ENCODE measurements at regions not wholly inside any gene's neighbourhood (a gene's known extent, or its start where the extent isn't known, plus 50 kb on each side); places are given as distances from the start of the nearest gene placed in this dataset.

DNA sequence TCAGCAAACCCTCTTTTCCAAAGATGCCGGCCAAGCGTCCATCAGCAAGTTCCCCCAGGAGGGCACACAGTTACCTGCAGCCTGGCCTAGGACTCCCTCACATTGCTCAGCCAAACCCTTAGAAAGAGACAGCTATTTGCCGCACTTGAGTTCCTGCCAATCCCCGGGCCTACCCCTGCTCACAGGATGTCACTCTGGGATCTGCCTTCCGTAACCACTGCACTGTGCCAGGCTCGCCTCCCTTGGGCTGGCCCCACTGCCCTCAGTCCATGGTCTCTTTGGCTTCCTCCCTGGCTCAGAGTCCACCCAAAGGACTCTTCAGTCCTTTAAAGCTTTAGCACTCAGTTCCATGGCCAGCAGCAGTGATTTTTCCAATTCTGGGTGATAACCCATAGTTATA is 128.3 kb downstream of the NSG2 start:
- TF ChIP-seq CTCF (IDR thresholded peaks at IDR 0.05; ENCODE audit: extremely low read depth in 1 of 2, insufficient read depth in 1 of 2, low read depth in 1 of 2, low read length in 2 of 2), result no peak
- TF ChIP-seq POLR2A (IDR thresholded peaks at IDR 0.05; ENCODE audit: low read depth, low read length), result no peak
- no peak for TF ChIP-seq GATA2 (IDR thresholded peaks at IDR 0.05; ENCODE audit: insufficient read depth, insufficient read length, low read depth, low read length)
- no peak for TF ChIP-seq POLR2AphosphoS5 (IDR thresholded peaks at IDR 0.05; ENCODE audit: insufficient read depth, low read depth, low read length)
- no peak for TF ChIP-seq MAX (IDR thresholded peaks at IDR 0.05; ENCODE audit: insufficient read depth, insufficient read length)
- no peak for TF ChIP-seq MYC (IDR thresholded peaks at IDR 0.05; ENCODE audit: low read depth, low read length)
- TF ChIP-seq JUN (IDR thresholded peaks at IDR 0.05; ENCODE audit: borderline replicate concordance, insufficient read depth, insufficient read length, low read depth), result no peak
- no peak for TF ChIP-seq FOS (IDR thresholded peaks at IDR 0.05; ENCODE audit: borderline replicate concordance, insufficient read depth, low read length)
- TF ChIP-seq EZH2 (IDR thresholded peaks at IDR 0.05; ENCODE audit: borderline replicate concordance, low read depth, low read length, severe bottlenecking), result no peak
- dilution Hi-C loops (cut with MboI; ENCODE audit: extremely low pct_ligation_motif_present, low sequenced_read_pairs) (no loop called here), intact Hi-C loops (cut with micrococcal nuclease) (no loop called here)
- ChIA-PET POLR2A (no interaction called here), CTCF (no interaction called here)
- BruUV-seq (replicated peaks), result no TSS peak
- Histone ChIP-seq H3K9me1 (replicated peaks; ENCODE audit: control insufficient read depth, extremely low read depth, insufficient read depth, low read length) (no peaks in the 10 kb centered on the region), H2AFZ (ENCODE audit: low read depth, low read length) (no peak overlapping the region), H3K4me2 (ENCODE audit: insufficient read depth, low read length) (no peak overlapping the region), H3K79me2 (ENCODE audit: control insufficient read depth, insufficient read depth, low read length) (no peaks in the 10 kb centered on the region), H4K20me1 (replicated peaks; ENCODE audit: control insufficient read depth, extremely low read depth, insufficient read depth, low read length) (no peaks in the 10 kb centered on the region), H3K4me3 (replicated peaks in 1 of 3; ENCODE audit: insufficient read depth in 1 of 3, low read depth in 1 of 3, low read length in 3 of 3) (no peak overlapping the region), H3K9me3 (replicated peaks; ENCODE audit: control insufficient read depth, insufficient read depth, low read length) (no peaks in the 10 kb centered on the region), H3K4me1 (ENCODE audit: control insufficient read depth, extremely low read depth, insufficient read depth, low read length) (no peaks in the 10 kb centered on the region), H3K27ac (ENCODE audit: insufficient read depth, low read depth, low read length) (no peak overlapping the region), H3K36me3 (ENCODE audit: control insufficient read depth in 2 of 2, extremely low read depth in 1 of 2, insufficient read depth in 2 of 2, low read length in 2 of 2) (no peaks in the 10 kb centered on the region), H3K9ac (replicated peaks; ENCODE audit: extremely low read depth, insufficient read depth, low read length) (no peak overlapping the region), H3K27me3 (ENCODE audit: control insufficient read depth in 2 of 2, insufficient read depth in 2 of 2, low read length in 2 of 2) (no peaks in the 10 kb centered on the region)
- no peak for DNase-seq (ENCODE audit: low read depth, low spot score)
- no peak for FAIRE-seq
